Renal cortical epithelial cell (primary cell): ENCODE measurements at regions not wholly inside any gene's neighbourhood (a gene's known extent, or its start where the extent isn't known, plus 50 kb on each side); places are given as distances from the start of the nearest gene placed in this dataset.
A peak's percentile ranks its signal among the peaks of the same experiment; 100 is the strongest.

Experiments used
- DNase-seq: peaks from one replicate; pipeline ENCODE4 v3.0.0-alpha.2; 2011; ENCODE audit warnings: low read depth

- DNase-seq: no peak
Measured at GRCh38 chr7:85673876-85674275, 487.0 kb upstream of the SEMA3D start.

GRCh38 chr7:85669225-85669624 lies 482.4 kb upstream of the SEMA3D start:
- no peak for DNase-seq

- no peak for DNase-seq
Measured at GRCh38 chr7:85664341-85664740, 477.5 kb upstream of the SEMA3D start.

GRCh38 chr7:85659364-85659763 lies 472.5 kb upstream of the SEMA3D start:
- peak; percentile 22 for DNase-seq

GRCh38 chr7:85655252-85655651 lies 468.4 kb upstream of the SEMA3D start:
- DNase-seq: no peak

- DNase-seq: no peak
Measured at GRCh38 chr7:85644272-85644671, 457.4 kb upstream of the SEMA3D start.

GRCh38 chr7:85641331-85641730 lies 454.5 kb upstream of the SEMA3D start:
- DNase-seq: no peak

- no peak for DNase-seq
Measured at GRCh38 chr7:85638394-85638793, 451.5 kb upstream of the SEMA3D start.

GRCh38 chr7:85634951-85635350 lies 448.1 kb upstream of the SEMA3D start:
- no peak for DNase-seq

GRCh38 chr7:85630904-85631600 lies 444.2 kb upstream of the SEMA3D start:
- DNase-seq: peak; percentile 4

- DNase-seq: no peak
Measured at GRCh38 chr7:85627791-85628586, 441.1 kb upstream of the SEMA3D start.

- no peak for DNase-seq
Measured at GRCh38 chr7:85622059-85622458, 435.2 kb upstream of the SEMA3D start.

- DNase-seq: no peak
Measured at GRCh38 chr7:85620936-85621685, 434.3 kb upstream of the SEMA3D start.

GRCh38 chr7:85619236-85619635 lies 432.4 kb upstream of the SEMA3D start:
- no peak for DNase-seq

GRCh38 chr7:85614684-85615083 lies 427.8 kb upstream of the SEMA3D start:
- DNase-seq: no peak

GRCh38 chr7:85612514-85612913 lies 425.7 kb upstream of the SEMA3D start:
- DNase-seq: no peak

- DNase-seq: no peak
Measured at GRCh38 chr7:85608804-85609203, 421.9 kb upstream of the SEMA3D start.

GRCh38 chr7:85602196-85602595 lies 415.3 kb upstream of the SEMA3D start:
- no peak for DNase-seq

GRCh38 chr7:85600395-85600794 lies 413.5 kb upstream of the SEMA3D start:
- peak; percentile 17 for DNase-seq

- DNase-seq: no peak
Measured at GRCh38 chr7:85596827-85597226, 410.0 kb upstream of the SEMA3D start.

- DNase-seq: no peak
Measured at GRCh38 chr7:85595750-85596178, 408.9 kb upstream of the SEMA3D start.

GRCh38 chr7:85593355-85593754 lies 406.5 kb upstream of the SEMA3D start:
- no peak for DNase-seq

GRCh38 chr7:85587785-85588184 lies 400.9 kb upstream of the SEMA3D start:
- no peak for DNase-seq
